Pancreas (tissue), 10 donors: ENCODE measurements at regions not wholly inside any gene's neighbourhood (a gene's known extent, or its start where the extent isn't known, plus 50 kb on each side); places are given as distances from the start of the nearest gene placed in this dataset.
A peak's percentile ranks its signal among the peaks of the same experiment; 100 is the strongest.
"Not testable (repeated sequence)": the region's sequence is repeated elsewhere in the genome, so short reads cannot be mapped to it uniquely, and the experiment has no call there.

Source experiments
- ATAC-seq, 4 donors: fragments of 200-7000 bp; cut with Tn5 transposase; one replicate each; pipeline versions ENCODE4 v1.8.0 to v1.9.1; 2020; ENCODE audit warnings: mild to moderate bottlenecking in 4 of 4, moderate library complexity in 4 of 4
- DNase-seq, 6 donors: peaks; one replicate each; pipeline ENCODE4 v3.0.0-alpha.2; 2020
- FAIRE-seq: peaks from 2 replicates; lab custom pipeline; 2012; peaks lifted over from hg19 to GRCh38; lab: Jason Lieb, UNC
- H3K27ac ChIP-seq, 4 donors: fragments of 200-600 bp; sonication (generic); 1 replicate in 3 of 4; 2 replicates in 1 of 4; pipeline versions ENCODE4 v1.5.0 to v1.8.0; 2020
- H3K27me3 ChIP-seq, 4 donors: fragments of 200-600 bp; one replicate each; pipeline ENCODE4 v1.8.0; 2021
- H3K36me3 ChIP-seq, 3 donors: fragments of 200-600 bp; sonication (generic) in 1 of 3; one replicate each; pipeline versions ENCODE4 v1.5.0 to v1.8.0; 2020 to 2021
- H3K4me1 ChIP-seq, 3 donors: fragments of 200-600 bp; one replicate each; pipeline ENCODE4 v1.8.0; 2021
- H3K4me3 ChIP-seq, 4 donors: fragments of 200-600 bp; sonication (generic) in 2 of 4; one replicate each; pipeline versions ENCODE4 v1.5.0 to v1.8.0; 2020 to 2021
- H3K9me3 ChIP-seq, 4 donors: fragments of 200-600 bp; one replicate each; pipeline ENCODE4 v1.8.0; 2021
- CTCF ChIP-seq, 4 donors: fragments of 200-600 bp; sonication (generic) in 3 of 4; IDR thresholded peaks; one replicate each; pipeline versions ENCODE4 v1.5.0 to v1.8.0; 2021; ENCODE audit warnings: antibody characterized with exemption in 4 of 4
- WGBS, 2 donors: extraction: QIAGEN DNeasy Blood & Tissue Kit; methylation state at CpG; one replicate each; pipeline ENCODE4 v1.1.7; 2013; 5-methylcytosine and 5-hydroxymethylcytosine counted together
- intact Hi-C, 3 donors: fragments of 100-400 bp; cut with DNase I; formaldehyde crosslinking; loops; one replicate each; pipeline versions ENCODE4 v1.11.1 to v1.14.2; 2022
- donor health status: healthy with polysubstance abuse.
- donor health status: DM: no; HTN: no; CAD: no; lungs with moderate emphysema.
- donor health status: DM: no; HTN: no; CAD: no.
- donor health status: control.
- donor health status: control.
- donor health status: Bipolar disorder and iron deficiency.
- donor health status: DM: yes; HTN: yes; CAD: no.
- donor health status: DM: no; HTN: no; CAD: no.
- donor health status: DM: no; HTN: no; CAD: no.
- donor health status: DM: yes; HTN: yes; CAD: no.

GRCh38 chr4:127479031-127479622 lies 153.6 kb upstream of the INTU start:
- Histone ChIP-seq H3K36me3 (no peaks in the 10 kb centered on the region), H3K9me3 (no peaks in the 10 kb centered on the region), H3K4me1 (no peaks in the 10 kb centered on the region), H3K27ac (no peak overlapping the region), H3K4me3 (no peak overlapping the region), H3K27me3 (no peaks in the 10 kb centered on the region)
- DNase-seq (no peak), ATAC-seq (peak in 1 of 4 donors; percentile 45), FAIRE-seq (no peak)
- intact Hi-C loops: no loop called here
- peak in 2 of 4 donors; percentile 19 to 32 for TF ChIP-seq CTCF (IDR thresholded peaks at IDR 0.05)

GRCh38 chr4:127482049-127482448 lies 150.7 kb upstream of the INTU start:
- no peaks in the 10 kb centered on the region for H3K27me3 ChIP-seq
- intact Hi-C loops: no loop called here
- ATAC-seq: no peak
- H3K27ac ChIP-seq: no peak overlapping the region
- DNase-seq: no peak
- H3K36me3 ChIP-seq: no peaks in the 10 kb centered on the region
- no peaks in the 10 kb centered on the region for H3K4me1 ChIP-seq
- no peaks in the 10 kb centered on the region for H3K9me3 ChIP-seq
- FAIRE-seq: no peak
- no peak for TF ChIP-seq CTCF (IDR thresholded peaks at IDR 0.05)
- H3K4me3 ChIP-seq: no peak overlapping the region
- 49 to 65% methylated on average over 1 of the region's 1 CpG for WGBS, 2 donors

GRCh38 chr4:127484117-127484516 lies 148.6 kb upstream of the INTU start:
- Histone ChIP-seq H3K4me3 (no peak overlapping the region), H3K36me3 (no peaks in the 10 kb centered on the region), H3K4me1 (no peaks in the 10 kb centered on the region), H3K9me3 (no peaks in the 10 kb centered on the region), H3K27ac (no peak overlapping the region), H3K27me3 (no peaks in the 10 kb centered on the region)
- FAIRE-seq (no peak), ATAC-seq (no peak), DNase-seq (no peak)
- no peak for TF ChIP-seq CTCF (IDR thresholded peaks at IDR 0.05)
- intact Hi-C loops: no loop called here
- 48 to 73% methylated on average over 1 of the region's 1 CpG for WGBS, 2 donors

GRCh38 chr4:127486248-127486647 lies 146.5 kb upstream of the INTU start:
- no peaks in the 10 kb centered on the region for H3K27me3 ChIP-seq
- H3K36me3 ChIP-seq: no peaks in the 10 kb centered on the region
- H3K4me1 ChIP-seq: no peaks in the 10 kb centered on the region
- no peak overlapping the region for H3K4me3 ChIP-seq
- 60 to 71% methylated on average over 1 of the region's 1 CpG for WGBS, 2 donors
- ATAC-seq (no peak), FAIRE-seq (no peak), DNase-seq (no peak)
- no peak for TF ChIP-seq CTCF (IDR thresholded peaks at IDR 0.05)
- H3K9me3 ChIP-seq: no peaks in the 10 kb centered on the region
- H3K27ac ChIP-seq: no peak overlapping the region
- intact Hi-C loops: no loop called here

- DNase-seq (no peak), ATAC-seq (no peak), FAIRE-seq (peak; percentile 41)
- Histone ChIP-seq H3K36me3 (no peaks in the 10 kb centered on the region), H3K27ac (no peak overlapping the region), H3K4me1 (no peaks in the 10 kb centered on the region), H3K27me3 (no peaks in the 10 kb centered on the region), H3K9me3 (no peaks in the 10 kb centered on the region), H3K4me3 (no peak overlapping the region)
- no peak for TF ChIP-seq CTCF (IDR thresholded peaks at IDR 0.05)
- intact Hi-C loops: no loop called here
Observed at GRCh38 chr4:127491571-127491970, 141.2 kb upstream of the INTU start.

- H3K27ac ChIP-seq, H3K27me3 ChIP-seq, intact Hi-C loops, H3K36me3 ChIP-seq, H3K9me3 ChIP-seq, DNase-seq, H3K4me3 ChIP-seq, H3K4me1 ChIP-seq, ATAC-seq, FAIRE-seq: not testable (repeated sequence)
- 80 to 88% methylated on average over 9 of the region's 9 CpGs for WGBS, 2 donors
Observed at GRCh38 chr4:127496875-127497274, 135.9 kb upstream of the INTU start.
